Endothelial cell of umbilical vein (primary cell): ENCODE measurements at regions not wholly inside any gene's neighbourhood (a gene's known extent, or its start where the extent isn't known, plus 50 kb on each side); places are given as distances from the start of the nearest gene placed in this dataset.

ENCODE experiments used
- BruUV-seq: library from RNA; stranded (reverse); fragments of 400-500 nt; replicated peaks from 2 replicates; lab custom pipeline; 2021; lab: Mats Ljungman, UMichigan
- CTCF ChIA-PET: fragments of 300-600, 350-600 bp; sonication (Branson Sonifier 250); formaldehyde crosslinking; loops from one replicate; lab custom pipeline; 2021; ENCODE audit warnings: antibody characterized with exemption, inconsistent platforms; lab: Charles Lee
- POLR2A ChIA-PET: fragments of 300-600, 350-600 bp; sonication (Branson Sonifier 250); formaldehyde crosslinking; loops from one replicate; lab custom pipeline; 2021; ENCODE audit warnings: antibody characterized with exemption, inconsistent platforms; lab: Charles Lee
- DNase-seq: peaks from one replicate; pipeline ENCODE4 v3.0.0-alpha.2; 2011; ENCODE audit warnings: low read depth, low spot score
- FAIRE-seq: peaks from 2 replicates; lab custom pipeline; 2011; peaks lifted over from hg19 to GRCh38; lab: Jason Lieb, UNC
- H2AFZ ChIP-seq: 2 replicates; pipeline ENCODE4 v1.6.0; 2012; ENCODE audit warnings: low read depth, low read length, control low read depth, inconsistent platforms
- H3K27ac ChIP-seq: 2 replicates; pipeline ENCODE4 v1.5.1; 2011; ENCODE audit warnings: low read depth, mild to moderate bottlenecking, control low read depth, low read length, moderate library complexity; ENCODE audit not compliant: insufficient read depth
- H3K27me3 ChIP-seq, 2 experiments: 2 replicates each; pipeline versions ENCODE4 v1.6.0 to v1.6.1; 2011; ENCODE audit warnings: low read length in 2 of 2, mixed read lengths in 1 of 2; ENCODE audit not compliant: control insufficient read depth in 2 of 2, insufficient read depth in 2 of 2
- H3K36me3 ChIP-seq, 2 experiments: 2 replicates in 1 of 2; 3 replicates in 1 of 2; pipeline ENCODE4 v1.5.1; 2011; ENCODE audit warnings: low read length in 2 of 2, mild to moderate bottlenecking in 1 of 2, moderate library complexity in 1 of 2; ENCODE audit not compliant: control insufficient read depth in 2 of 2, insufficient read depth in 2 of 2; ENCODE audit errors: extremely low read depth in 1 of 2
- H3K4me1 ChIP-seq: 3 replicates; pipeline ENCODE4 v1.5.1; 2011; ENCODE audit warnings: mild to moderate bottlenecking, low read length; ENCODE audit not compliant: control insufficient read depth, insufficient read depth; ENCODE audit errors: extremely low read depth
- H3K4me2 ChIP-seq: 2 replicates; pipeline ENCODE4 v1.6.1; 2011; ENCODE audit warnings: low read length, control low read depth, mixed read lengths; ENCODE audit not compliant: insufficient read depth
- H3K4me3 ChIP-seq, 3 experiments: fragments of 200-600 bp in 1 of 3; sonication (generic), shearing (Covaris generic) in 1 of 3; replicated peaks in 1 of 3; 2 replicates each; pipeline ENCODE4 v1.5.1; 2011 to 2016; ENCODE audit warnings: control low read depth in 3 of 3, low read length in 3 of 3, mild to moderate bottlenecking in 2 of 3, inconsistent platforms in 1 of 3, low read depth in 1 of 3, moderate library complexity in 1 of 3; ENCODE audit not compliant: insufficient read depth in 1 of 3
- H3K79me2 ChIP-seq: 2 replicates; pipeline ENCODE4 v1.6.0; 2012; ENCODE audit warnings: low read length, inconsistent platforms; ENCODE audit not compliant: control insufficient read depth, insufficient read depth
- H3K9ac ChIP-seq: replicated peaks from 2 replicates; pipeline ENCODE3; 2011; ENCODE audit warnings: low read length, control low read depth; ENCODE audit not compliant: insufficient read depth; ENCODE audit errors: extremely low read depth
- H3K9me1 ChIP-seq: replicated peaks from 3 replicates; pipeline ENCODE4 v1.6.0; 2011; ENCODE audit warnings: mild to moderate bottlenecking, low read length; ENCODE audit not compliant: control insufficient read depth, insufficient read depth; ENCODE audit errors: extremely low read depth
- H3K9me3 ChIP-seq: replicated peaks from 2 replicates; pipeline ENCODE4 v1.5.1; 2012; ENCODE audit warnings: low read length, inconsistent platforms; ENCODE audit not compliant: control insufficient read depth, insufficient read depth
- H4K20me1 ChIP-seq: replicated peaks from 2 replicates; pipeline ENCODE3; 2011; ENCODE audit warnings: mild to moderate bottlenecking, low read length; ENCODE audit not compliant: control insufficient read depth, insufficient read depth; ENCODE audit errors: extremely low read depth
- EZH2 ChIP-seq: IDR thresholded peaks from 2 replicates; pipeline ENCODE4 v1.6.1; 2012; ENCODE audit warnings: borderline replicate concordance, low read depth, mild to moderate bottlenecking, moderate library complexity, low read length, inconsistent platforms; ENCODE audit not compliant: severe bottlenecking
- FOS ChIP-seq: IDR thresholded peaks from 2 replicates; pipeline ENCODE4 v1.6.1; 2011; ENCODE audit warnings: mild to moderate bottlenecking, low read length, moderate library complexity, borderline replicate concordance; ENCODE audit not compliant: insufficient read depth
- GATA2 ChIP-seq: IDR thresholded peaks from 2 replicates; pipeline ENCODE4 v1.7.0; 2011; ENCODE audit warnings: low read depth, mild to moderate bottlenecking, moderate library complexity, mixed read lengths, low read length; ENCODE audit not compliant: insufficient read length, insufficient read depth
- JUN ChIP-seq: IDR thresholded peaks from 2 replicates; pipeline ENCODE4 v1.6.1; 2011; ENCODE audit warnings: borderline replicate concordance, low read depth; ENCODE audit not compliant: insufficient read length, insufficient read depth
- MAX ChIP-seq: IDR thresholded peaks from 2 replicates; pipeline ENCODE4 v1.6.1; 2011; ENCODE audit not compliant: insufficient read depth, insufficient read length
- MYC ChIP-seq: IDR thresholded peaks from one replicate; pipeline ENCODE4 v1.6.1; 2011; ENCODE audit warnings: mild to moderate bottlenecking, low read depth, low read length
- POLR2A ChIP-seq: IDR thresholded peaks from 2 replicates; pipeline ENCODE4 v1.6.1; 2012; ENCODE audit warnings: low read depth, mild to moderate bottlenecking, control low read depth, low read length
- POLR2AphosphoS5 ChIP-seq: IDR thresholded peaks from 2 replicates; pipeline ENCODE4 v1.6.1; 2012; ENCODE audit warnings: low read depth, mild to moderate bottlenecking, control low read depth, low read length, moderate library complexity; ENCODE audit not compliant: insufficient read depth
- dilution Hi-C: fragments of 300-500 bp; cut with MboI; formaldehyde crosslinking; loops from one replicate; pipeline ENCODE4 v1.15.0; 2019; ENCODE audit warnings: low sequenced_read_pairs; ENCODE audit not compliant: extremely low pct_ligation_motif_present
- intact Hi-C: fragments of 100-400 bp; cut with micrococcal nuclease; formaldehyde crosslinking; loops from one replicate; pipeline ENCODE4 v1.10.0; 2022
- TF ChIP-seq, protein P1 (sequence below), 2 donors: IDR thresholded peaks; 1 replicate in 1 of 2; 2 replicates in 1 of 2; pipeline ENCODE4 v1.5.1; 2011; ENCODE audit warnings: low read length in 2 of 2, mild to moderate bottlenecking in 2 of 2, moderate library complexity in 2 of 2, control low read depth in 1 of 2, inconsistent platforms in 1 of 2, low read depth in 1 of 2; ENCODE audit not compliant: insufficient read depth in 1 of 2; ENCODE audit errors: extremely low read depth in 1 of 2

DNA sequence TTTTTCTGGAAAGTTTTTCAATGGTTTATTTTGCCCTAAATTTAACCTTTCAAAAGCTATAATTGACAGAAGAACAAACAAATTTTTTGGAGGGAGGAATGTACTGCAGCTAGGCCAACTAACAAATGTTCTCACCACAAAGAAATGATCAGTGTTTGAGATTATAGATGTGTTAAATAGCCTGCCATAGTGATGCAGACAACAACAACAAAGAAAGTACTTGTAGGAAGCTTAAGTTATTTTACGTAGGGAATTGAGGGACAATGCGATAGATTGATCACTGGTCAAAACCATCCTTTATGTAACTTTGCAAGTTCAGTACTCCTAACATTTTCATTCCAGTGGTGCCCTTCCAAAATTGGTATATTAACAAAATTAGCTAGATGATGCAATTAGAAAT is 340.4 kb downstream of the SH3BGRL start:
- Histone ChIP-seq H3K4me3 (no peak overlapping the region), H3K9ac (no peak overlapping the region), H3K79me2 (no peaks in the 10 kb centered on the region), H2AFZ (no peak overlapping the region), H3K4me2 (no peak overlapping the region), H3K9me1 (no peaks in the 10 kb centered on the region), H3K36me3 (no peaks in the 10 kb centered on the region), H4K20me1 (no peaks in the 10 kb centered on the region), H3K27me3 (no peaks in the 10 kb centered on the region), H3K4me1 (no peaks in the 10 kb centered on the region), H3K27ac (no peak overlapping the region), H3K9me3 (no peaks in the 10 kb centered on the region)
- TF ChIP-seq MYC (no peak), MAX (no peak), POLR2A (no peak), EZH2 (no peak), GATA2 (no peak), FOS (no peak), POLR2AphosphoS5 (no peak), JUN (no peak)
- TF ChIP-seq, protein P1, sequence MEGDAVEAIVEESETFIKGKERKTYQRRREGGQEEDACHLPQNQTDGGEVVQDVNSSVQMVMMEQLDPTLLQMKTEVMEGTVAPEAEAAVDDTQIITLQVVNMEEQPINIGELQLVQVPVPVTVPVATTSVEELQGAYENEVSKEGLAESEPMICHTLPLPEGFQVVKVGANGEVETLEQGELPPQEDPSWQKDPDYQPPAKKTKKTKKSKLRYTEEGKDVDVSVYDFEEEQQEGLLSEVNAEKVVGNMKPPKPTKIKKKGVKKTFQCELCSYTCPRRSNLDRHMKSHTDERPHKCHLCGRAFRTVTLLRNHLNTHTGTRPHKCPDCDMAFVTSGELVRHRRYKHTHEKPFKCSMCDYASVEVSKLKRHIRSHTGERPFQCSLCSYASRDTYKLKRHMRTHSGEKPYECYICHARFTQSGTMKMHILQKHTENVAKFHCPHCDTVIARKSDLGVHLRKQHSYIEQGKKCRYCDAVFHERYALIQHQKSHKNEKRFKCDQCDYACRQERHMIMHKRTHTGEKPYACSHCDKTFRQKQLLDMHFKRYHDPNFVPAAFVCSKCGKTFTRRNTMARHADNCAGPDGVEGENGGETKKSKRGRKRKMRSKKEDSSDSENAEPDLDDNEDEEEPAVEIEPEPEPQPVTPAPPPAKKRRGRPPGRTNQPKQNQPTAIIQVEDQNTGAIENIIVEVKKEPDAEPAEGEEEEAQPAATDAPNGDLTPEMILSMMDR (IDR thresholded peaks at IDR 0.05; ENCODE audit: extremely low read depth in 1 of 2, insufficient read depth in 1 of 2, low read depth in 1 of 2, low read length in 2 of 2), result no peak
- FAIRE-seq (peak; percentile 26), DNase-seq (no peak)
- dilution Hi-C loops (no loop called here), intact Hi-C loops (no loop called here)
- ChIA-PET CTCF (no interaction called here), POLR2A (no interaction called here)
- BruUV-seq, result no TSS peak
